Transverse colon (tissue), 4 donors: ENCODE measurements at regions not wholly inside any gene's neighbourhood (a gene's known extent, or its start where the extent isn't known, plus 50 kb on each side); places are given as distances from the start of the nearest gene placed in this dataset.

Source experiments
- EP300 ChIP-seq: sonication (generic); formaldehyde crosslinking; IDR thresholded peaks from one replicate; pipeline ENCODE4 v1.6.1; 2017; ENCODE audit warnings: antibody characterized with exemption, low read depth
- POLR2A ChIP-seq: fragments of 450-650 bp; IDR thresholded peaks from one replicate; pipeline ENCODE4 v1.6.1; 2016; ENCODE audit warnings: antibody characterized with exemption, mild to moderate bottlenecking, moderate library complexity
- POLR2AphosphoS5 ChIP-seq, 3 donors: sonication (generic); formaldehyde crosslinking; IDR thresholded peaks; one replicate each; pipeline ENCODE4 v1.6.1; 2016; ENCODE audit warnings: antibody characterized with exemption in 3 of 3
- TF ChIP-seq, protein P1 (sequence below), 5 experiments: fragments of 200-600 bp in 3 of 5; fragments of 450-650 bp in 2 of 5; sonication (generic) in 3 of 5; IDR thresholded peaks; 1 replicate in 2 of 5; 2 replicates in 3 of 5; pipeline ENCODE4 v1.5.1; 2016 to 2017; ENCODE audit warnings: antibody characterized with exemption in 5 of 5, inconsistent platforms in 3 of 5, mild to moderate bottlenecking in 2 of 5, moderate library complexity in 1 of 5

- no peak for TF ChIP-seq POLR2A
- TF ChIP-seq, protein P1, sequence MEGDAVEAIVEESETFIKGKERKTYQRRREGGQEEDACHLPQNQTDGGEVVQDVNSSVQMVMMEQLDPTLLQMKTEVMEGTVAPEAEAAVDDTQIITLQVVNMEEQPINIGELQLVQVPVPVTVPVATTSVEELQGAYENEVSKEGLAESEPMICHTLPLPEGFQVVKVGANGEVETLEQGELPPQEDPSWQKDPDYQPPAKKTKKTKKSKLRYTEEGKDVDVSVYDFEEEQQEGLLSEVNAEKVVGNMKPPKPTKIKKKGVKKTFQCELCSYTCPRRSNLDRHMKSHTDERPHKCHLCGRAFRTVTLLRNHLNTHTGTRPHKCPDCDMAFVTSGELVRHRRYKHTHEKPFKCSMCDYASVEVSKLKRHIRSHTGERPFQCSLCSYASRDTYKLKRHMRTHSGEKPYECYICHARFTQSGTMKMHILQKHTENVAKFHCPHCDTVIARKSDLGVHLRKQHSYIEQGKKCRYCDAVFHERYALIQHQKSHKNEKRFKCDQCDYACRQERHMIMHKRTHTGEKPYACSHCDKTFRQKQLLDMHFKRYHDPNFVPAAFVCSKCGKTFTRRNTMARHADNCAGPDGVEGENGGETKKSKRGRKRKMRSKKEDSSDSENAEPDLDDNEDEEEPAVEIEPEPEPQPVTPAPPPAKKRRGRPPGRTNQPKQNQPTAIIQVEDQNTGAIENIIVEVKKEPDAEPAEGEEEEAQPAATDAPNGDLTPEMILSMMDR (IDR thresholded peaks at IDR 0.05), result no peak
- TF ChIP-seq EP300, result no peak
- peak in 2 of 3 donors; percentile 7 to 36 for TF ChIP-seq POLR2AphosphoS5 (IDR thresholded peaks at IDR 0.05)
Measured at GRCh38 chr12:4116251-4117111, 157.1 kb upstream of the CCND2 start.
